Ammon's horn (tissue), 1 donor: ENCODE measurements at regions not wholly inside any gene's neighbourhood (a gene's known extent, or its start where the extent isn't known, plus 50 kb on each side); places are given as distances from the start of the nearest gene placed in this dataset.

ENCODE experiments used
- DNase-seq: peaks from one replicate; pipeline ENCODE4 v3.0.0-alpha.2; 2016; ENCODE audit warnings: low spot score

- DNase-seq, result no peak
Measured at GRCh38 chr6:137690034-137690433, 177.0 kb upstream of the TNFAIP3 start.

GRCh38 chr6:137690721-137691120 lies 176.3 kb upstream of the TNFAIP3 start:
- no peak for DNase-seq

GRCh38 chr6:137692308-137692707 lies 174.8 kb upstream of the TNFAIP3 start:
- no peak for DNase-seq

GRCh38 chr6:137692806-137693205 lies 174.3 kb upstream of the TNFAIP3 start:
- no peak for DNase-seq

- no peak for DNase-seq
Measured at GRCh38 chr6:137693711-137694110, 173.3 kb upstream of the TNFAIP3 start.

- DNase-seq, result no peak
Measured at GRCh38 chr6:137696765-137697164, 170.3 kb upstream of the TNFAIP3 start.

GRCh38 chr6:137697267-137697938 lies 169.7 kb upstream of the TNFAIP3 start:
- DNase-seq, result no peak

- DNase-seq, result peak; percentile 71
Measured at GRCh38 chr6:137698636-137699030, 168.4 kb upstream of the TNFAIP3 start.

GRCh38 chr6:137699031-137699683 lies 167.9 kb upstream of the TNFAIP3 start:
- DNase-seq, result peak; percentile 45

- no peak for DNase-seq
Measured at GRCh38 chr6:137700161-137700560, 166.9 kb upstream of the TNFAIP3 start.

GRCh38 chr6:137700751-137701477 lies 166.1 kb upstream of the TNFAIP3 start:
- DNase-seq, result no peak

- DNase-seq, result no peak
Measured at GRCh38 chr6:137701942-137702341, 165.1 kb upstream of the TNFAIP3 start.

GRCh38 chr6:137702791-137703424 lies 164.2 kb upstream of the TNFAIP3 start:
- no peak for DNase-seq

GRCh38 chr6:137704802-137705159 lies 162.3 kb upstream of the TNFAIP3 start:
- no peak for DNase-seq

- peak; percentile 54 for DNase-seq
Measured at GRCh38 chr6:137705160-137706082, 161.6 kb upstream of the TNFAIP3 start.

GRCh38 chr6:137706083-137706750 lies 160.8 kb upstream of the TNFAIP3 start:
- no peak for DNase-seq

- no peak for DNase-seq
Measured at GRCh38 chr6:137707038-137707589, 159.9 kb upstream of the TNFAIP3 start.

GRCh38 chr6:137707590-137708360 lies 159.3 kb upstream of the TNFAIP3 start:
- peak; percentile 87 for DNase-seq

GRCh38 chr6:137708481-137708880 lies 158.6 kb upstream of the TNFAIP3 start:
- no peak for DNase-seq
